Kidney glomerular epithelial cell (primary cell): ENCODE measurements at regions not wholly inside any gene's neighbourhood (a gene's known extent, or its start where the extent isn't known, plus 50 kb on each side); places are given as distances from the start of the nearest gene placed in this dataset.

Experiments
- DNase-seq: peaks from one replicate; lab custom pipeline; 2025; lab: John Stamatoyannopoulos, UW

DNA sequence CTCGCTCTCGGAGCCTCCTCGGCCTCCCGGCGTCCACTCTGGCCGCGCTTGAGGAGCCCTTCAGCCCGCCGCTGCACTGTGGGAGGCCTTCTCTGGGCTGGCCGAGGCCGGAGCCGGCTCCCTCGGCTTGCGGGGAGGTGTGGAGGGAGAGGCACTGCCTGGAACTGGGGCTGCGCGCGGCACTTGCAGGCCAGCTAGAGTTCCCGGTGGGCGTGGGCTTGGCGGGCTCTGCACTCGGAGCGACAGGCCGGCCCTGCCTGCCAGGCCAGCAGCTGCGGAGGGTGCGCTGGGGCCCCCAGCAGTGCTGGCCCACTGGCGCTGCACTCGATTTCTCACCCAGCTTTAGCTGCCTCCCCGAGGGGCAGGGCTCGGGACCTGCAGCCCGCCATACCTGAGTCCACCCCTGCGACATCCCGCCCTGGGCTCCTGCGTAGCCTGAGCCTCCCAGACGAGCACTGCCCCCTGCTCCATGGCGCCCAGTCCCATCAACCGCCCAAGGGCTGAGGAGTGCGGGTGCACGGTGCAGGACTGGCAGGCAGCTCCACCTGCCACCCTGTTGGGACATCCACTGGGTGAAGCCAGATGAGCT lies 765.0 kb downstream of the IGSF11 start:
- no peak for DNase-seq

DNA sequence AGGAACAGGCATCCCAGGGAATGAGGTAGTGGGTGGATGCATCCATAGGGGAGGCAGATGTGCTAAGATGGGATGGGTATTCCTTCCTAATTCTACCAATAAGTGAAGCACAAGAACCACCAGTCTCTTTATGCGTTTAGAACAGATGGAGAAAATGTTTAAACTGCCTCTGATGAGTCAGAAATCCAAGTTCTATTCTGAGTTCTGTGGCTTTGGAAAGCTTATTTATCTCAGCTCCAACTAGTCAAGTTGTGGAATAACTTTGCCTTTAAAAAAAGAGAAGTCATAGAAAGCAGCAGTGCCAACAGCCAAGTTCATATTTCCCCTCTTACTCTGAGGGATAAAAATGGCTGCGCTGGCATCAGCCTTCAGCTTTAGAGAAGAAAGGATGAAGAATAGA lies 761.7 kb downstream of the IGSF11 start:
- no peak for DNase-seq

DNA sequence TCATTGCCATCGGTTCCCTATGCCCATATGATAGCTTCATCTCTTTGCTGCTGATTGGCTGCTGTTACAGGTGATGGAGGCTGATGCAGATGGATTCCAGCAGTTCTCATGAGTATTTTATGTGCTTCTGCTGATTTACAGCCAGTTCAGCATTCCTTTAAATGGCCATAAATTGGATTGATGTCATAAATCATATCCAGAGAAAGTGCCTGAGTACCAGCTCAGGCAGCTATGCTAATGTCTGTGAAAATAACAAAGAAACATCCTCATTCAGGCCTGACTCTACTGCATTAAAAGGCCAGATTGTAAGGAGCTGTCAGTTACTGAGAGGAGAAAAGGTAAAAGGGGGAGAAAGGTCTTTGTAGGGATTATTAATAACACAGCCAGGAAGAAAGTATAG lies 756.8 kb downstream of the IGSF11 start:
- no peak for DNase-seq

DNA sequence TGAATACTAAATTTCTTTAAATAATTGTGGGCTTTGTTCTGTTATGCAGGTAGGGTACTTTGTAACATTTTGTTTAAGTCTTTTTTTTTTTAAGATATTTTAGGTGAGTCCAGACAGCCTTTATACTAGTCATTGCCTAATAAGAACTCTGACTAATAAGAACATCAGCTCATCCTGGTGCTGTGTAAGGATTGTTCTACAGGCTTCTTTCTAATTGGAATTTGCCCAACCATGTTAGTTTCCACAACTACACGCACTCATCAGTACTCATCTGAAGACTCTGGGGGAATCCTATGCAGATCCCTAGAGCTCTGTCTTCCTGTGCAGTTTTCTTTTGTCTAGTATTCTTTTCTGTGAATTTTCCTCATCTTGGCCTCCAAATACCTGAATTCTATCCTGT lies 741.8 kb downstream of the IGSF11 start:
- DNase-seq, result no peak

DNA sequence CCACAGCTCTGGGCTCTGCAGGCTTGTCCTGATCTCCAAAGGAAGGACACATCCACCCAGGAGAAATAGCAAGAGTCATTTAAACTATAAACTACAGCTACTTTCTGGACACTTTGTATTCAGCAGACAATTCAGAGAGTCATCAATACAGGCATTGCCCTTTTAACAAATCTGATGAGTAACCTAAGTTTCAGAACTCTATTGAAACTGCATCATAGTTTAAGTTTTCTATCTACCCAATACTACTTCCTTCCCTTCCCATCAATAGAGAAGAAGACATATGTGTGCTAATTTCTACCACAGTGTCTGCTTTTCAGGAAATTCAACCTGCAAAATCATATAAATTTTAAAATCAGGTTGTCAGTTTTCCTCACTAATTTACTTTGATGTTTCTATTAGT lies 736.5 kb downstream of the IGSF11 start:
- no peak for DNase-seq

DNA sequence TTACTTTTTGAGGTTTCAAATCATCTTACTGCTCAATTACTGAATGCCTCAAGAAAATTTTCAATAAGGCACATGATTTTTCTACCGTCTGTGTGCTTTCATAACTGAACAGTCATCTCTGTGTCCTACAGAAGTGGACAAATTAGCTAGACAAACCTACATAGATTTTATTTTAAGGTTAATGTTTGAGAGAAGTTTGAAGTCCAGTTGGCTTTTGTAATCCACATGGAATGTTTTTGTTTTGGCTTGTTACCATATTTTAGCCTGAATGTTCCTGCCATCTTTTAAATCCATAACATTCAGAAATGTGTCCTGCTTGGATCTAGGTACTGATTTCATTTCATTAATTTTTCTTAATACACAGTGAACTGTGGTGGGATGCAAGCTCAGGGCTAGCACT lies 730.1 kb downstream of the IGSF11 start:
- DNase-seq, result no peak

DNA sequence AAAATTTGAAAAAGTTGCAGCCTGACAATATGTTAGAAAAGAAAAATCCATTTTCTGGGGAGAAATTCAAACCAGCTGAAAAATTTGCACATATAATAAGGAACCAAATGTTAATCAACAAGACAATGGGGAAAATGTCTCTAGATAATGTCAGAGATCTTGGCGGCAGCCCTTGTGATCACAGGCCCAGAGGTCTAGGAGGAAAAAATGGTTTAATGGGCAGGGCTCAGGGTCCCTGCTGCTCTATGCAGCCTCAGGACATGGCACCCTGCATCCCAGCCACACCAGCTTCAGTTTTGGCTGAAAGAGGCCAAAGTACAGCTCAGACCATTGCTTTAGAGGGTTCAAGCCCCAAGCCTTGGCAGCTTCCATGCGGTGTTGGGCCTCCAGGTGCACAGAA lies 701.9 kb downstream of the IGSF11 start:
- DNase-seq, result no peak

DNA sequence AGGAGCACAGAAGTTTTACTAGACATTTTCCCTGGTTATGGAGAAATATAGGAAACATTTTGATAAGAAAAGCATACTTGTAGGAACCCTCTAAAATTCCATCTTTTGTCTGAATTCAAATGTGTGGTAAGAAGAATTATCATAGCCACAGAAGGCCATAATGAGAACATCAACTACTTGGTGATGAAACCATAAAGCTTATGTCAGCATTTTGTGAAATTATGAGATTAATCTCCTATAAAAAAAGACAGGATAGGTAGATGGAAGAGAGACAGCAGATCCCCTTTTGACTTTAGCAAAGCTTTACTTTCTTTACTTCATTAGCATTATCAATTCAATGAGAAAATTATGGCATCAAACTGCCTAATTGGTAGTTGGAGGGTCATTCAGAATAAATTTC lies 697.0 kb downstream of the IGSF11 start:
- no peak for DNase-seq

DNA sequence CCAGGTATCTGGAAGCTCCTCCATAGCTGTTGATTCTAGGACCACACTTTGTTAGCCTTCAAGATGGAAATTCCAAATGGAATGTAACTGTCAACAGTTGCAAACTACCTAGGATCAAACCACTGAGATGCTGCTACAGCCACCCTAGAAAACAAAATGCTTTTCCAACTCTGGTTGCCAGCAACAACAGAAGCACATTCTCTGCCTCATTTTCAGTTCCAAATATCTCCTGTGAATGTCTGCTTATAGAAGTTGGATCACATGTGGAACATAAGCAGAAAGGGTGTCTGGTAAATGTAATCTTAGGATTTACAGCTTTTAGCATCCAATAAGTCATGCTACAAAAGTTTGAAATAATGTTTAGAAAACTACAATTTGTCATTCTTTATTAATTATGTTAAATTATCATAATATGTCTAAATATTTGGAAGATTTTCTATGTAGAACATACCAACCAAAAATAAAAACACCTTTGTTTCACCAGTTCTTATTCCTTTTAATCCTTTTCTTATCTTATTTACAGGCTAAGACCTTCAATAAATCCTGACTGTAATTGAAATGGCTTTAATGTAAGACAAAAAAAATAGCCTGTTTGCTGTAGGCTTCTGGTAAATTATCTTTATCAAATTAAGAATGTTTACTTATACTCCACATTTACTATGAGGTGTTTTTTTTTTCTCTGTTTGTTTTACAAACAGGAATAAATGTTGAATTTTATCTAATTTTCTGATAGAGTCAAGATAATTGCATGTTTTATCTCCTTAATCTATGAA lies 687.1 kb downstream of the IGSF11 start:
- no peak for DNase-seq

DNA sequence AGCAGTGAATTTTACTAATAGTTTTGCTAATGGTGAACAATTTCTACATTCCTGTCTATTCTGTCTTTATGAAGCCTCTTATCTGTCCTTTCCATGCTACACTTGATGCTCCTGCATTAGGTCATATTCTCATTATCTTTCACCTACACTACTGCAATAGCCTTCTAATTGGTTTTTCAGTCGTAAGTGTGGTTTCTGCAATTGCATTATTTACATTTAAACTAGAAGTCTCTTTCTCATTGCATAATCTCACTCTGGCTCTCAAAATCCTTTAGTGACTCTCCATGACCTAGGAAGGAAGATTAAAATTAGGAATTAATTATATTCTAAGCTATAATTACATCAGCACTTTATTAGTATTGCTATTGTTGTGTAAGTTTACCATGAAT lies 686.5 kb downstream of the IGSF11 start:
- no peak for DNase-seq

DNA sequence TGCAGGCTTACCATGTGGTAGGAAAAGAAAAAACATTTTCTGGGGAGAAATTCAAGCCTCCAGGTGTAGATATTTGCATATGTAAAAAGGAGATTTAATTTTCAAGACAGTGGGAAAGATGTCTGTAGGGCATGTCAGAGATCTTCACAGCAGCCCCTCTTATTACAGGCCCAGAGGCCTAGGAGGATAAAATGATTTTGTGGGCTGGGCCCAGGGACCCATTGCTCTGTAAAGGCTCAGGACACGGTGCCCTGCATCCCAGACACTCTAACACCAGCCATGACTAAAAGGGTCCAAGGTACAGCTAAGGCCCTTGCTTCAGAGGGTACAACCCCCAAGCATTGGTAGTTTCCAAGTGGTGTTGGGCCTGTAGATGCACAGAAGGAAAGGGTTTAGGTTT lies 680.1 kb downstream of the IGSF11 start:
- no peak for DNase-seq

DNA sequence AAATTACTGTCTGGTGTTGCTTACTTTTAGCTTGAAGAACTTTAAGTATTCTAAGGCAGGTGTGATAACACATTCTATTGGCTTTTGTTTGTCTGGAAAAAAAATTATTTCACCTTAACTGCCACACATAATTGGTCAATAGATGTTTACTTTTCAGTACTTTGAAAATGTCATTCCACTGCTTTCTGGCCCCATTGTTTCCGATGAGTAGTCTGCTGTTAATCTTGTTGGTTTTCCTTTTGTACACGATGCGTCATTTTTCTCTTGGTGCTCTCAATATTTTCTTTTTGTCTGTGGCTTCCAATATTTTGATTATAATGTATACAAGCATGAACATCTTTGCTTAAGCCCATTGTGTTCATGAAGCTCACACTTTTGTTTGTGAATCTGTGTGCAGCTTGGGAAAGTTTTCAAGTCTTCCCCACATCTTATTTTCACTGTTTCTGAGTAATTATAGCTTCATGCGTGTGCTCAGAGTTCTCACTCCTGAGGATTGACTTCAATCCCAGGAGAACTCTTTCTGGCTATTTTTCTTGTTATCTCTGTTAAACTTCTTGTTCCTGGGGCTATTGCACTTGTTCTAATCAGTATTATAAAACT lies 664.7 kb downstream of the IGSF11 start:
- no peak for DNase-seq

DNA sequence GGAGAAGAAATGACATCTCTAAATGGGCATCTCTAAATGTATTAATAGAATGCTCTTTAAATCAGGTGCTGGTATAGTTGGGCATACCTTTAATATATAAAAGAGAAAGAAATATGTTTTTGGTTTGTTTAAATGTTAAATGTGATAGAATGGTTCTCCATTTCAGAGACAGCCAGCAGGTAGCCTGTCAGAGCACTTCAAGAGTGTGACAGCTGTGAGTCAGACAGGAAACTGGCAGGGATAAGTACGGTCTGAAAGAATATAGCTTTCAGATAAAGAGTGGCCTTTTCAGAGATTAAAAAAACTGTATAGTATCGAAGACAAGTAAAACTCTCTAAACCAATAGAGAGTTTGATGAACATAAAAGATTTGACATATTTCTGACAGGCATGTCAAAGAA lies 654.1 kb downstream of the IGSF11 start:
- no peak for DNase-seq

DNA sequence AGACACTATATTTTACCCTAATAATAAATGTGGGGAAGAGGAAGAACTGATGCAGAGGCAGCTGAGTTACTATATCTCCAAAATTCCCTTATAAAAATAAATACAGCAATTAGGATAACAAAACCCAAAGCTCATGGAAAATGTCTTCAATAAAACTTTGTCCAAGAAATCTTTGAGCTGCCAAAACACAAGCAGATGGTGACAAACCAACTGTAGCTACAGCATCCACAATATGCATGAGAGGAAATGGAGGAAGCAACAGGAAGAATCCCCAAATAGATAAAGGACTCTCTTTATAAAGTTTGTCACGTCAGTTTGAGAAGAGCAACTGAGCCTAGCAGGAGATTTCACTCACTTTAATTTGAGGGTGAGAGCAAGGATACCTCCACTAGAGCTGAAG lies 638.2 kb downstream of the IGSF11 start:
- DNase-seq, result no peak

DNA sequence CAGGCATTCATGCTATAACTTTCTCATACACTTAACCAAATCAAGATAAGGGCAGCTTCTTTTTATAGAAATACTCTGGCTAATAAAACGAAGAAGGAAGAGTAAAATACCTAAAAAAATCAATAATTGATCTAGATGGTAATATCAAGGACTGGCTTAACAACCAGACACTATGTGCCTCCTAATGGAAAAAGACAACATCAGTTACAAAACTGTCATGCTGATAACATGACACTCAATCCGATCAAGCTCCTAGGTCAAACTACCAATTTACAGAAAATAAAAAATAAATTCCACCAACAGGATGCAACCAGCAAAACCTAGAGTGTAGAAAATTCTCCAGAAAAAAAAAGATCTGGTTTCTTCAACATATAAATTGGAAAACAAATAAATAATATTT lies 634.6 kb downstream of the IGSF11 start:
- no peak for DNase-seq

DNA sequence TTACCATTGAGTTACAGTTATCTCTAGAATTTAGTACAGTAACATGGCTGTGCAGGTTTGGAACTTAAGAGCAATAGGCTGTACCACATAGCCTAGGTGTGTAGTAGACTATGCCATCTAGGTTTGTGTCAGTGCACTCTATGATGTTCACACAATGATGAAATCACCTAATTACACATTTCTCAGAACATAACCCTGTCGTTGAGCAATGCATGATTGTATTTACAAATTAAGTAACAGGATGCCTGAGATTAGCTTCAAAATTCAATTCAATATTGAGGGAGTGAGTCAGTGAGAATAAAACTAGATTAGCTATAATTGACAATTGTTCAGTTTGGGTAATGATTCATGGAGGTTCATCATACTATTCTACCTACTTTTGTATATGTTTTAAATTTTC lies 633.8 kb downstream of the IGSF11 start:
- no peak for DNase-seq

DNA sequence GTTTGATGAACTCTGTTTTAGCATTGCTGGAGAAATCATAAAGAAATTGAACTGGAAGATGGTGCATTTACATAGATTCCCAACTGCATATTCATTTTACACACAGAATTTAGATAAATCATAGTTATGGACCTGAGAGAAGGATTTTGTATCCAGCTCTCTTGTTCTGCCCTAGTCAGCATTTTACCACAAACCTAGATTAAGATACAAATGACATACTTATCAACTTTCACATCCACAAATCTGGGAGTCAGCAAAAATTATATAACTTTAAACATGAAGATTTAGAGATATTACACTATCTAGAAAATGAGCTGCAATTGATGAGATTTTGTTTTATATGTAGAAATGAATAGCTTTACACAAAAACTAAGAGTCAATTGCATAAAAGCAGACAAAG lies 632.8 kb downstream of the IGSF11 start:
- DNase-seq, result no peak

DNA sequence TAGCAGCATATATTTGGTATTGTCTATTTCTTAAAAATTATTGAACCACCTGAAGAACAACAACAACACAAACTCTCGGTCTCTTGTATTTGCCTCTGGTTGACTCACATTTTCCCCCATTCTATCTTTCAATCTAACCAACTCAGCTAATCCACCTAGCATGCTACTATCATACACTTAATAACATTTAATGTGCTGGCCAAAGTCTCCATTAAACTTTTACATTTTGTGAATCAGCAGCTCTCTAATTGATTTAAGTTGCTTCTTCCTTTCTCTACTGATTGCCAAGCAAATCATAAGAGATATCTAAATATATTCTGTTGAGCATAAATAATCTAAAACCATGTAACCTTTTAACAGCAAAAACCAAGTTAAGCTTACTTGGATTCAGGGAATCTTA lies 631.7 kb downstream of the IGSF11 start:
- DNase-seq, result no peak

DNA sequence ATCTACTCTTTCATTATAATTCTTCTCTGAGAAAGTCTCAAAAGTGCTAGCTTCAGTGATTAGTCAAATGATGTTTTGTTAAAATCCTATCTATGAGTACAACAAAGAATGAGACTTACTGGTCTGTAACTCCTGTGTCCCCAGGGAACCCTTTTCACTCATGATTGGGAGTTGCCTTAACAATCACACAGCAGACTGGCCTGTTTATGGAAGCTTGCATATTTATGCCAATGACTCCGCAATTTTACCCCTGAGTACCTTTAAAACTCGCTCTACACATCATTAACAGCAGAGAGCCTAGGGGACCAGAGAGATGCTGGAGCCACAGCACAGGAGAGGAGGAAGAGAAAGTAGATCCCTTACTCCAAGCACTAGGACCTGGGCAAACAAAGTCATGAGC lies 628.1 kb downstream of the IGSF11 start:
- no peak for DNase-seq

DNA sequence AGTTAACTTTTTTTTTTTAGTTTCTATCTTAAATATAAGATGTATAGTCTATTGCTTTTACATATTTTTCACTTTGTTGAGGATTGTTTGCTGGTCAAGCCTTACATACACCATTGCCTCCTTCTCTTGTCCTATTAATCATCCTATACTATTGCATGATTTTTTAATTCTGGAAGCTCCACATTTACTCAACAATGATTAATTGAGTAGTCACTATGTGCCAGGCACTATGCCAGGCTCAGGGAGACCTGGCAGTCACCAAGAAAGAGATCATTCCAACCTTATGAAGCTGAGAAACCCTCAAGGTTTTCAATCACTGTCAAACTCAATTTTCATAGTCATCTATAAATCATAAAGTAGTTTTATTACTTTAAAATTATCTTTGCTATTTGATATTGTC lies 626.2 kb downstream of the IGSF11 start:
- DNase-seq, result no peak

DNA sequence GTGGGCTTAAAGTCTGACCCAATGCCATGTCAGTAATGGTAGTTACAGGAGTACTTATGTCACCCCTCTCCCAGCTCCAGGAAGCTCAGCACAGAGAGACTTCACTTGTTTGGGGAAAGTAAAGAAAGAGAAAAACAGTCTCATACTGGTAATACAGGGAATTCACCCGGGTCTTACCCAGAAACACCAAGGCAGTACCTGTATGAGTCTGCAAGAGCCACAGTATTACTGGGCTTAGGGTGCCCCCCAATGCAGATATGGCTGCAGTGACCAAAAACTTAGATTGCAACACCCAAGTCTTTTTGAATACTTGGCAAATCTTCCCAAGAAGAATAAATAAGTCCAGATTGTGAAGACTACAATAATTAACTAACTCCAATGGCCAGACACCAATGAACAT lies 622.1 kb downstream of the IGSF11 start:
- DNase-seq, result no peak

DNA sequence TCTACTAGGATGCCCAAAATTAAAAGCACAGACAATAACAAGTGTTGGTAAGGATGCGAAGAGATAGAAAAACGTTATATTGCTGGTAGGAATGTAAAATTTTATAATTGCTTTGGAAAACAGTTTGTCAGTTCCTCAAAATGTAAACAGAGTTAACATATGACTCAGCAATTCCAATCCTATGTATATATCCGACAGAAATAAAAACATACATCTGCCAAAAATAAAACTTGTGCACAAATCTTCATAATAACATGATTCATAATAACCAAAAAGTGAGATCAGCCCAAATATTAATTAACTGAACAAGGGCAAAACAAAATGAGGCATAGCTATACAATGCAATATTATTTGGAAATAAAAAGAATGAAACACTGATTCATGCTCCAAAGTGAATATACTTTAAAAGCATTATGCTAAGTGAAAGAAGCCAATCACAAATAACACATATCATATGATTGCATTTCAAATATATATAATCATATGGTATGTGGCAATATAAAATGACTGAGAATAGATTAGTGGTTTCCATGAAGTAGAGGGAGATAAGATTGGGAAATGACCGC lies 609.3 kb downstream of the IGSF11 start:
- no peak for DNase-seq

DNA sequence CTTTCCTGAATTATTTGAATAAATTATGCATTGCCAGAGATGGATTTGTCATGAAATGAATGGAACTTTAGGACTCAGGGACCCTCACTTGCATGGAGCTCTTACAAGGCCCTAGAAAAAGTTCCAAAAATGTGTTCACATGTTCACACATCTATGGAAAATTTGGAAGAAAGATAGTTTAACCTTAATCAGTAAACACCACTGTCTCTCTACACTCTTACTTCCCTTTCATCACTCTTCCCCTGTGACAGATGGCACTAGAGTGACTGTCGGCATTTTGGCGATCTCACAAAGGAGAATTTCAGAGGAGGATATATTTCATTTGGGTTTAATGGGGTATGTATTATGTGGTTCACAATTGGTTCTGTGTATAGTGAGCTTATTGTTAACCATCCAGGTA lies 600.8 kb downstream of the IGSF11 start:
- DNase-seq, result no peak
